Naive thymus-derived CD4-positive, alpha-beta T cell (primary cell): ENCODE measurements at regions not wholly inside any gene's neighbourhood (a gene's known extent, or its start where the extent isn't known, plus 50 kb on each side); places are given as distances from the start of the nearest gene placed in this dataset.
"Not testable (repeated sequence)": the region's sequence is repeated elsewhere in the genome, so short reads cannot be mapped to it uniquely, and the experiment has no call there.

ENCODE experiments used
- ATAC-seq: fragments of 150-1000 bp; cut with Tn5 transposase; 2 replicates; pipeline ENCODE4 v1.10.0; 2021; ENCODE audit warnings: mild to moderate bottlenecking, moderate library complexity
- CTCF ChIA-PET: fragments of 350-600 bp; sonication (Branson Sonifier 250); formaldehyde crosslinking; loops from one replicate; lab custom pipeline; 2021; ENCODE audit warnings: antibody characterized with exemption; lab: Charles Lee
- POLR2A ChIA-PET: fragments of 350-600 bp; sonication (Branson Sonifier 250); formaldehyde crosslinking; loops from one replicate; lab custom pipeline; 2021; ENCODE audit warnings: antibody characterized with exemption, inconsistent platforms; lab: Charles Lee
- DNase-seq, 9 donors: peaks; one replicate each; pipeline versions ENCODE4 v3.0.0 to v3.0.0-alpha.2; 2020 to 2022; ENCODE audit warnings: mixed read lengths in 1 of 9
- H3K27ac ChIP-seq: one replicate; pipeline ENCODE4 v1.7.0; 2013; ENCODE audit warnings: mild to moderate bottlenecking, low read depth, low read length, moderate library complexity
- H3K27me3 ChIP-seq, 2 donors: one replicate each; pipeline ENCODE4 v1.7.0; 2013; ENCODE audit warnings: low read length in 2 of 2, mild to moderate bottlenecking in 2 of 2, moderate library complexity in 2 of 2; ENCODE audit not compliant: control insufficient read depth in 2 of 2, insufficient read depth in 2 of 2
- H3K36me3 ChIP-seq, 3 experiments: 1 replicate in 2 of 3; 2 replicates in 1 of 3; pipeline ENCODE4 v1.7.0; 2013; ENCODE audit warnings: low read length in 3 of 3, mild to moderate bottlenecking in 3 of 3, moderate library complexity in 1 of 3; ENCODE audit not compliant: insufficient read depth in 3 of 3, control insufficient read depth in 2 of 3
- H3K4me1 ChIP-seq, 2 donors: one replicate each; pipeline ENCODE4 v1.7.0; 2013; ENCODE audit warnings: low read length in 2 of 2, mild to moderate bottlenecking in 2 of 2, moderate library complexity in 1 of 2; ENCODE audit not compliant: control insufficient read depth in 2 of 2, insufficient read depth in 2 of 2
- H3K4me3 ChIP-seq: 2 replicates; pipeline ENCODE4 v1.7.0; 2013; ENCODE audit warnings: mild to moderate bottlenecking, low read length
- H3K9me3 ChIP-seq, 3 experiments: 1 replicate in 2 of 3; 2 replicates in 1 of 3; pipeline ENCODE4 v1.7.0; 2013; ENCODE audit warnings: low read length in 3 of 3; ENCODE audit not compliant: control insufficient read depth in 2 of 3
- H3K27ac Mint-ChIP-seq, 9 donors: one replicate each; pipeline ENCODE4 v1.8.0; 2020 to 2022; ENCODE audit warnings: mixed read lengths in 9 of 9, mild to moderate bottlenecking in 8 of 9, moderate library complexity in 5 of 9, inconsistent platforms in 2 of 9
- H3K27me3 Mint-ChIP-seq, 5 donors: one replicate each; pipeline ENCODE4 v1.8.0; 2021 to 2022; ENCODE audit warnings: mixed read lengths in 5 of 5, mild to moderate bottlenecking in 1 of 5
- H3K36me3 Mint-ChIP-seq, 5 donors: one replicate each; pipeline ENCODE4 v1.8.0; 2020 to 2022; ENCODE audit warnings: mixed read lengths in 5 of 5, mild to moderate bottlenecking in 3 of 5, inconsistent platforms in 1 of 5
- H3K4me1 Mint-ChIP-seq, 7 donors: one replicate each; pipeline ENCODE4 v1.8.0; 2020 to 2022; ENCODE audit warnings: mixed read lengths in 7 of 7, mild to moderate bottlenecking in 3 of 7, inconsistent platforms in 1 of 7
- H3K4me3 Mint-ChIP-seq, 10 donors: one replicate each; pipeline ENCODE4 v1.8.0; 2020 to 2022; ENCODE audit warnings: mild to moderate bottlenecking in 10 of 10, mixed read lengths in 10 of 10, moderate library complexity in 6 of 10, inconsistent platforms in 2 of 10
- H3K9me3 Mint-ChIP-seq, 11 donors: one replicate each; pipeline ENCODE4 v1.8.0; 2020 to 2022; ENCODE audit warnings: mixed read lengths in 11 of 11, mild to moderate bottlenecking in 4 of 11, inconsistent platforms in 1 of 11, moderate library complexity in 1 of 11
- intact Hi-C, 2 donors: fragments of 100-400 bp; cut with micrococcal nuclease; formaldehyde crosslinking; loops; one replicate each; pipeline ENCODE4 v1.15.1; 2023

DNA sequence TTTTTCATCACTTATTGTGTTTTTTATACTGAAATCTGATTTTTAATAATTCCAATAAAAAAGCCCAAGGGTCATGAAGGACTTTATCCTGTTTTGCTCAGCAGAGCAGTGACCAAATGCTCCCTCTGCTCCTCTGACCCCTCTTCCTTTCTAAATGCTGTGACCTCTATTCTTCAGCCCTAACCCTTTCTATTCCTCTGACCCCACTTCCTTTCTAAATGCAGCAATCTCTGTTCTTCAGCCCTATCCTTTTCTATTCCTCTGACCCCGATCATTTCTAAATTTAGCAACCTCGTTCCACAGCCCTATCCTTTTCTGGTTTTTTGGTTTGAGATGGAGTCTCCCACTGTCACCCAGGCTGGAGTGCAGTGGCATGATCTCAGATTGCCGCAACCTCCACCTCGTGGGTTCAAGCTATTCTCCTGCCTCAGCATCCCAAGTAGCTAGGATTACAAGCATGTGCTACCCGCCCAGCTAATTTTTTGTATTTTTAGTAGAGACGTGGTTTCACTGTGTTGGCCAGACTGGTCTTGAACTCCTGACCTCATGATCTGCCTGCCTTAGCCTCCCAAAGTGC lies 581.4 kb upstream of the DEFB115 start:
- H3K4me3 Mint-ChIP-seq, H3K4me1 ChIP-seq, POLR2A ChIA-PET, H3K27me3 ChIP-seq, ATAC-seq, DNase-seq, H3K27ac Mint-ChIP-seq, intact Hi-C loops, H3K27me3 Mint-ChIP-seq, H3K36me3 ChIP-seq, H3K9me3 ChIP-seq, CTCF ChIA-PET, H3K36me3 Mint-ChIP-seq, H3K4me1 Mint-ChIP-seq, H3K27ac ChIP-seq, H3K4me3 ChIP-seq: not testable (repeated sequence)
- peaks cover 0 to 15% (median 3%) of the 10 kb centered on the region in 11 donors for H3K9me3 Mint-ChIP-seq

DNA sequence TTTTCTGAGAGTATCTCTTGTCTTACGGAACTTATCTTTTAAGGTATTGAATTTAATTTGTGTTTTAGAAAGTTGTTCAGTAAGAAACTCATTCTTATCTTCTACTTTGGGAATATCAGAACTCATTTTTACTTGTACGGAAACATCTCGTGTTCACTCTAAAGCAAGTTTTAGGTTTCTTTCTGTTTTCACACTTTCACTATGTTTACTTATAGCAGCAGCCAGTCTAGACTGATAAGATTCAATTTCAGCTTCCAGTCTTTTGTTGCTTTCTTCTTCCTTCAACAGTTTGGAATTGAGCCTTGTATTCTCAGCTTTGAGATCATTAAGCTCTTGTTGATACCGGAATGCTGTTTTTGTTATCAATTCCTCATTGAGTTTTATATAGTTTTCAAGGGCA lies 575.2 kb upstream of the DEFB115 start:
- H3K27ac ChIP-seq, H3K27me3 Mint-ChIP-seq, H3K4me1 Mint-ChIP-seq, H3K4me3 Mint-ChIP-seq, CTCF ChIA-PET, H3K4me1 ChIP-seq, H3K36me3 ChIP-seq, H3K36me3 Mint-ChIP-seq, H3K4me3 ChIP-seq, POLR2A ChIA-PET, H3K9me3 ChIP-seq, intact Hi-C loops, H3K27me3 ChIP-seq, H3K27ac Mint-ChIP-seq, ATAC-seq, DNase-seq, H3K9me3 Mint-ChIP-seq: not testable (repeated sequence)

DNA sequence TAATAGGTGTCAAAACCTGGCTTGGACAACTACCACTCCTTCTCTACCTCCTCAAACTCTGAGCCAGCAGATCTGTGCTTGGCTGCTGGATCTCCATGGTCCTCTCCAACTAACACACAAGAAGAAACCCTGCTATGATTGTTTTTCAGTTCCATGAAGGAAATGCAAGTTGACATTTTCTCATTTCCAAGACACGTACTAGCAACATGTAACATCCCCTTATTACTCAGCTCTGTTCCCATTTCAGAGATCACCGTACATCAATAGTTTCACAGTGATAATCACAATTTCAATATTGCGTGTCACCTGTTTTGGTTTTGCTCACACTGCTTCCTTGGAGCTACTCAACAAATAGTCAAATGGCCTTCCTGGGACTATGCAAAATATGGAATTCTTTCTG lies 544.6 kb upstream of the DEFB115 start:
- H3K4me3 ChIP-seq, H3K4me3 Mint-ChIP-seq, H3K27ac ChIP-seq, H3K27me3 Mint-ChIP-seq, H3K27me3 ChIP-seq, CTCF ChIA-PET, H3K9me3 ChIP-seq, H3K4me1 Mint-ChIP-seq, H3K4me1 ChIP-seq, H3K27ac Mint-ChIP-seq, H3K36me3 ChIP-seq, ATAC-seq, intact Hi-C loops, H3K36me3 Mint-ChIP-seq, DNase-seq, POLR2A ChIA-PET: not testable (repeated sequence)
- H3K9me3 Mint-ChIP-seq = peaks cover 0 to 11% (median 6%) of the 10 kb centered on the region in 11 donors

DNA sequence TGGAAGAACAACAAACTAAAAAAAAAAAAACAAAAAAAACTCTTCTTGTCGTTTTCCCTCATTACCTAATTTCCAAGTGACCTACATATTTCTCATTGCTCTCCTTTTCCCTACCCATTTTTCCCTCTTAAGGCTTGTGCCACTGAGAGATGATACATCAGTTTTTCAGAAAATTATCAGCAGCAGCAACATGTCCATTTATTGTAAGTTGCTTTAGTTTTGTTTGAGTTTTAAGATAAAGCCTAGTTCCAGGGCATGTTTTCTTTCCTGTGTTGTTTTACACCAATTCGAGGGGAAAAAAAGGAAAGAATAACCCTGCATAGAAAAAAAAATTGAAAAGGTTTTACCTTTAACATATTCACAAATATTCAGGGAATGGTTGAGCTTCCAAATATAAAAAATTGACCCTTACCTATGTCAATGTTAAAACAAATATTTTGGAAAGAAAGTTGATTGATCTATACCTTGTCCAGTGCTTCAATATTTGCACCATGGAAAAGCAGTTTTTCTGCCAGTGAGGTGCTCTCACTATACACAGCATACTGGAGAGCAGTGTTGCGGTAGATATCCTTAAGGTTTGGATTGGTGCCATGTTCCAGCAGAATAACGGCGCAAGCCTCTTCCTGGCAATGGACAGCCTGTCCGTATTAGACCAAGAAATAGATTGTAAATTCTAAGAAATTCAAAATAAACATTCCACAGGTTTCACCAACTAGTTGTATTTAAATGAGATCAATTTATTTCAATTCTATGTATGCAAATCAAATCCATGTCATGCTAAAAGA lies 537.9 kb upstream of the DEFB115 start:
- POLR2A ChIA-PET, H3K36me3 Mint-ChIP-seq, H3K4me3 ChIP-seq, CTCF ChIA-PET, H3K27me3 ChIP-seq, H3K9me3 ChIP-seq, H3K4me1 ChIP-seq, H3K27ac ChIP-seq, H3K4me1 Mint-ChIP-seq, H3K4me3 Mint-ChIP-seq, DNase-seq, H3K36me3 ChIP-seq, ATAC-seq, intact Hi-C loops, H3K27me3 Mint-ChIP-seq, H3K27ac Mint-ChIP-seq: not testable (repeated sequence)
- H3K9me3 Mint-ChIP-seq = peaks cover 0 to 15% (median 3%) of the 10 kb centered on the region in 11 donors

DNA sequence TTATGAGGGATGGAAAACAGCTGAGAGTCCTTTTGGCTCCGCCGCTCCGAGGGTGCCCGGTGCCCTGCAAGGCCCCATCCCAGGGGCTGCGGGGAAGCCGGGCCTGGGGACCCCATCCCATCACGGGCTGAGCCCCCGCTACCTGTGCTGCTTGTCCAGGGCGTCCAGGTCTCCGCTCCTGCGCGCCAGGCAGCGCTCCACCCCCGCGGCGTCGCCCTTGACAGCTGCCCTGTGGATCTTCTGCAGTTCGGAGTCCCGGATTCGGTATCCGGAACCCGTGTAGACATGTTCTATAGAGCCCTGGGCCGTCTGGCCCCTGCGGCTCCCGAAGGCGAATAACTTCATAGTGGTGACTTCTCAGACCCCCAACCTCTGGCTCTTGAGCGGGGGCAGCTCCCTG lies 534.0 kb upstream of the DEFB115 start:
- ATAC-seq, H3K36me3 ChIP-seq, intact Hi-C loops, H3K9me3 ChIP-seq, H3K4me3 ChIP-seq, H3K27me3 Mint-ChIP-seq, H3K27ac ChIP-seq, H3K4me1 ChIP-seq, H3K27me3 ChIP-seq, H3K36me3 Mint-ChIP-seq, POLR2A ChIA-PET, DNase-seq, CTCF ChIA-PET, H3K4me1 Mint-ChIP-seq: not testable (repeated sequence)
- Mint-ChIP-seq H3K4me3 (peak overlapping the region in 4 of 10 donors; percentile 44 to 90 (median 47)), H3K9me3 (peaks cover 0 to 16% (median 1%) of the 10 kb centered on the region in 11 donors), H3K27ac (peak overlapping the region in 1 of 9 donors; percentile 90)

DNA sequence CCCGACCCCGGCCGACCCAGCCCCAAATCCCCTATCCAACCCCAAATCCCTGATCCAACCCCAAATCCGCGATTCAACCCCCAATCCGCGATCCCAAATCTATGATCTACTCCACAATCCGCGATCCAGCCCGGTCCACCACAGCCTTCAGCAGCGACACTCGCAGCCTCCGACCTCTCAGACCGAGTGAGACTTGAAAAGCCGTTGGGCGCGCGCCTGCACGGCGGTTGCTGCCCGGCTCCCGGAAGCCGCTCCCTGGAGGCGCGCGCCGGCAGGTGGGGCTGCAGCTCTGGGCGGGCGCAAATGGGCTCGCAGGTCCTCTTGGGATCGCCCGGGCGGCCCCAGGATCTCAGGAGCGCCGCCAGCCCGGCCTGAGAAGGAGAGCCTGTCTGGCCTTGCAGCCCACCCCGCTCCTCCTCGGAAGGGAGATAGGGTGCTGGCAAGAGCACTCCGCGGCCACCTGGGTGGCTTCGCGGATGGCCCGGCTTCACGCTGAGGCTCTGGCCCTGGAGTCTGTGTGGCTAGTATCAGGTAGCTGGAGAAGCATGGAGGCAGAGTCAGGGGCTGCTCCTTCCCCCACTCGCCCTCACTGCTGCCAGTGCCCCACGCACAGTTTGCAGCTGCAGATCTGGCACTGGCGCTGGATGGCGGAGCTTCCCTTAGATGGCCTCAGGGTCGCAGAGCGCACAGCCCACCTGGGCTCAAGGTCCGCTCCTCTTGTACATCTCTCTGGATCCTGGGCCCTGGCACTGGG lies 533.4 kb upstream of the DEFB115 start:
- H3K9me3 ChIP-seq, H3K27me3 ChIP-seq, H3K4me1 ChIP-seq, intact Hi-C loops, H3K4me1 Mint-ChIP-seq, H3K27ac ChIP-seq, H3K36me3 ChIP-seq, H3K36me3 Mint-ChIP-seq, ATAC-seq, H3K27me3 Mint-ChIP-seq, POLR2A ChIA-PET, H3K4me3 ChIP-seq, CTCF ChIA-PET: not testable (repeated sequence)
- Mint-ChIP-seq H3K4me3 (peak overlapping the region in 5 of 10 donors; percentile 16 to 90 (median 46)), H3K9me3 (peaks cover 0 to 14% (median 1%) of the 10 kb centered on the region in 11 donors), H3K27ac (peak overlapping the region in 1 of 9 donors; percentile 90)
- peak in 1 of 9 donors; percentile 30 for DNase-seq
